ENCODE measurements at regions not wholly inside any gene's neighbourhood (a gene's known extent, or its start where the extent isn't known, plus 50 kb on each side); places are given as distances from the start of the nearest gene placed in this dataset.

GRCh38 chr10:47053081-47053798 lies 142.0 kb downstream of the PTPN20 start:
- Mint-ChIP-seq H3K27ac (no peak overlapping the region), H3K4me1 (ENCODE audit: low read depth) (peaks cover 10% of the 10 kb centered on the region), H3K27me3 (ENCODE audit: low read depth) (no peaks in the 10 kb centered on the region), H3K36me3 (ENCODE audit: low read depth) (no peaks in the 10 kb centered on the region), H3K9me3 (no peaks in the 10 kb centered on the region), H3K4me3 (no peak overlapping the region)
- no peak for DNase-seq (ENCODE audit: low spot score)

DNA sequence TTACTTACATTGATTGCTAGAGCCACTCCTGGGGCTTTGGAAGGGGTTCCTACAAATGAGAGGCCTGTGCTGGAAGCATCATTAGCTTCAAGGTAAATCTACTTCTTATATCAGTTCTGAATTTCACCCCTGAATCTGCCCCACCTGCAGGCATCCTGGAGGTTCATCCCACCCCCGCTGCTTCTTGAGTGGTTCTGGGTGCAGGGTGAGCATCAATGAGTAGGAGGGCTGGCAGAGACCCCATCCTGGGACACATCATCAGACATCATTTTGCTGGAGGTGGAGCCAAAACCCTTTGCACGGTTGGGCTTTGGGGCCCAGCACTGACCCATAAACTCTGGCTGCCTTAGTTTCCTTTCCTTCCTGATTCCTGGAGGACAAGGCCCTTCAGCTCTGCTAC lies 143.7 kb downstream of the PTPN20 start:
- Mint-ChIP-seq H3K4me3 (no peak overlapping the region), H3K36me3 (ENCODE audit: low read depth) (no peaks in the 10 kb centered on the region), H3K27ac (no peak overlapping the region), H3K4me1 (ENCODE audit: low read depth) (peaks cover 6% of the 10 kb centered on the region), H3K9me3 (no peaks in the 10 kb centered on the region), H3K27me3 (ENCODE audit: low read depth) (peaks cover 2% of the 10 kb centered on the region)
- DNase-seq (ENCODE audit: low spot score) = no peak

- no peak overlapping the region for H3K4me3 Mint-ChIP-seq
- peaks cover 2% of the 10 kb centered on the region for H3K27me3 Mint-ChIP-seq (ENCODE audit: low read depth)
- no peaks in the 10 kb centered on the region for H3K9me3 Mint-ChIP-seq
- peaks cover 6% of the 10 kb centered on the region for H3K4me1 Mint-ChIP-seq (ENCODE audit: low read depth)
- no peaks in the 10 kb centered on the region for H3K36me3 Mint-ChIP-seq (ENCODE audit: low read depth)
- DNase-seq (ENCODE audit: low spot score) = no peak
- no peak overlapping the region for H3K27ac Mint-ChIP-seq
These were observed 144.4 kb downstream of the PTPN20 start for GRCh38 chr10:47055386-47056246.

DNA sequence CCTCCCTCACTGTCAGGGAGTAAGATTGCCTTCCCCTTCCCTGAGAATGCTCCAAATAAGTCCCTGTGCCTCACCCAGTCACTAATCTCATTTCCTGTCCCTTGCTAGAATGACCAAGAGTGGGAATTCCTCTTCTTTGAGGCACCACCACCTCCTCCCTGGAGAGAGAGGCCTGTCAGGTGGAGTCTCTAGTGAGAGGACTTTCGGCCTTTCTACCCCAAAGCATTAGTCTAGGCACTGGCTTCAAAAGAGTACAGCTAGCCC lies 145.0 kb downstream of the PTPN20 start:
- H3K4me3 Mint-ChIP-seq = no peak overlapping the region
- no peak overlapping the region for H3K27ac Mint-ChIP-seq
- DNase-seq (ENCODE audit: low spot score) = no peak
- H3K36me3 Mint-ChIP-seq (ENCODE audit: low read depth) = no peaks in the 10 kb centered on the region
- no peaks in the 10 kb centered on the region for H3K9me3 Mint-ChIP-seq
- H3K27me3 Mint-ChIP-seq (ENCODE audit: low read depth) = peaks cover 2% of the 10 kb centered on the region
- H3K4me1 Mint-ChIP-seq (ENCODE audit: low read depth) = peaks cover 6% of the 10 kb centered on the region

DNA sequence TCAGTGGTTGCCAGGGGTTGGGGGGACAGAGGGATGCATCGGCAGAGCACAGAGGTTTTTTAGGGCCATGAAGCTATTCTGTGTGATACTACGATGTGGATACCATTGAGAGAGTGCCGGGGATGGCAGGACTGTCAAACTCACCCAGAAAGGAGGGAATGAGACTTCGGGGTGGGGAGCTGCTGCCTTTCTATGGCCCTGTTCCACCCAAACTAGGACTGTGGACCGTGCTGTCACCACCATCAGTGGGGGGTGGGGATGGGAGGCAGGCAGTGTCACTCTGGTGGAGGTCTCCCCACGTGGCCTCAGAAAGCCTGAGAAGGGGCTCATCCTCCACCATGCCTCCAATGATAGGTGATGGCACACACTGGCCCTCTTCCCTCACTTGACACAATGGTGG lies 146.2 kb downstream of the PTPN20 start:
- H3K36me3 Mint-ChIP-seq (ENCODE audit: low read depth) = no peaks in the 10 kb centered on the region
- H3K27ac Mint-ChIP-seq = no peak overlapping the region
- H3K9me3 Mint-ChIP-seq = no peaks in the 10 kb centered on the region
- DNase-seq (ENCODE audit: low spot score) = no peak
- peaks cover 6% of the 10 kb centered on the region for H3K4me1 Mint-ChIP-seq (ENCODE audit: low read depth)
- no peak overlapping the region for H3K4me3 Mint-ChIP-seq
- H3K27me3 Mint-ChIP-seq (ENCODE audit: low read depth) = peaks cover 2% of the 10 kb centered on the region

GRCh38 chr10:47058032-47058702 lies 146.9 kb downstream of the PTPN20 start:
- Mint-ChIP-seq H3K4me1 (ENCODE audit: low read depth) (peaks cover 6% of the 10 kb centered on the region), H3K9me3 (no peaks in the 10 kb centered on the region), H3K36me3 (ENCODE audit: low read depth) (no peaks in the 10 kb centered on the region), H3K4me3 (no peak overlapping the region), H3K27ac (no peak overlapping the region), H3K27me3 (ENCODE audit: low read depth) (peaks cover 2% of the 10 kb centered on the region)
- no peak for DNase-seq (ENCODE audit: low spot score)

DNA sequence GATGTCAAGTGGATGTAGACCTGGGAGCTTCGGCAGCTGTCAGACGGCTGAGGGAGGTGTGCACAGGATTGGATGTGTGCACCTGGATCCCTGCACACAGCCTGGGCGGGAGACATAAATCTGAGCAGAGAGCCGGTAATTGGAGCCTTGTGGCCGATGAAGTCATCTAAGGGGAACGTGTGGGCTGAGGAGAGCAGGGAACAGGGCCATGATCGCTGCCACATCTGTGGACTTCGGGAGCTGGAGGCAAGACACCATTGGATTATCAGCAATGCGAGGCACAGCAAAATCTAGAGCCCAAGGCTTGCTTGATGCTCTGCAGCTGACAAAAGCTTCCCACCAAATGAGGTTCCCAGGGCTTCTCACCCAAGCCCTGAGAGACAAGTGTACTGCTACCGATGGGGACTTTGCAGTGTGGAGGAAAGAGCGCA lies 147.7 kb downstream of the PTPN20 start:
- no peaks in the 10 kb centered on the region for H3K9me3 Mint-ChIP-seq
- H3K27me3 Mint-ChIP-seq (ENCODE audit: low read depth) = peaks cover 2% of the 10 kb centered on the region
- DNase-seq (ENCODE audit: low spot score) = no peak
- H3K4me1 Mint-ChIP-seq (ENCODE audit: low read depth) = peaks cover 6% of the 10 kb centered on the region
- H3K27ac Mint-ChIP-seq = no peak overlapping the region
- no peak overlapping the region for H3K4me3 Mint-ChIP-seq
- H3K36me3 Mint-ChIP-seq (ENCODE audit: low read depth) = no peaks in the 10 kb centered on the region

DNA sequence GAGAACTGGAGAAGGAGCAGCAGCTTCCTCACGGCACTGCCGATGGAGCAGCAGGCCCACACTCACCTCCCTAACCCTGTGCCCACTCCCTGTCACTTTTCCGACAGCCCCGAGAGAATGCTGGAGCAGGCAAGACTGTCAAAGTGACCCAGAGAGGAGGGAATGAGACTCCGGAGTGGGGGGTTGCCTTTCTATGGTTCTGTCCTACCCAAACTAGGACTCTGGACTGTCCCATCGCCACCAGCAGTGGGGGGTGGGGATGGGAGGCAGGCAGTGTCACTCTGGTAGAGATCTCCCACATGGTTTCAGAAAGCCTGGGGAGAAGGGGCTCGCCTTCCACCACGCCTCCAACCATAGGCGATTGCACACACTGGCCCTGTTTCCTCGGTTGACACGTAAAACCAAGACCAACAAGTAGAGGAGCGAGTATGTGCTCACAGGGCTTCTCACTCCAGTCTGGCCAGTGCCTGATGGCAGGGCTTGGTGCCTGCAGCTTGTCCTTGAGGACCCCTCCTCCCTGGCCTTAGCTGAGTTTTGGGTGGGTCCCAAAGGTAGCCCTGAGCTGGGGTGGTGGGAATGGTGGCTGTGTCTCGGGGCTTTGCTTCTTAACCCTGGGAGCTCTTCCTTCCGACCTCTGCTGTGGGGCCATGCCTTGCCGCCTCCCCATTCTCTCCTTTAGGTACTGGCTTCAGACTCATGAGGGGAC lies 148.5 kb downstream of the PTPN20 start:
- Mint-ChIP-seq H3K36me3 (ENCODE audit: low read depth) (no peaks in the 10 kb centered on the region), H3K27me3 (ENCODE audit: low read depth) (peaks cover 2% of the 10 kb centered on the region), H3K27ac (no peak overlapping the region), H3K9me3 (no peaks in the 10 kb centered on the region), H3K4me3 (no peak overlapping the region), H3K4me1 (ENCODE audit: low read depth) (peaks cover 6% of the 10 kb centered on the region)
- no peak for DNase-seq (ENCODE audit: low spot score)

- peaks cover 6% of the 10 kb centered on the region for H3K4me1 Mint-ChIP-seq (ENCODE audit: low read depth)
- no peaks in the 10 kb centered on the region for H3K36me3 Mint-ChIP-seq (ENCODE audit: low read depth)
- peaks cover 2% of the 10 kb centered on the region for H3K27me3 Mint-ChIP-seq (ENCODE audit: low read depth)
- no peak for DNase-seq (ENCODE audit: low spot score)
- H3K9me3 Mint-ChIP-seq = no peaks in the 10 kb centered on the region
- no peak overlapping the region for H3K4me3 Mint-ChIP-seq
- no peak overlapping the region for H3K27ac Mint-ChIP-seq
These were observed 149.1 kb downstream of the PTPN20 start for GRCh38 chr10:47060356-47060755.

GRCh38 chr10:47060993-47061500 lies 149.8 kb downstream of the PTPN20 start:
- no peaks in the 10 kb centered on the region for H3K9me3 Mint-ChIP-seq
- H3K27ac Mint-ChIP-seq = no peak overlapping the region
- no peak for DNase-seq (ENCODE audit: low spot score)
- H3K27me3 Mint-ChIP-seq (ENCODE audit: low read depth) = peaks cover 2% of the 10 kb centered on the region
- H3K4me1 Mint-ChIP-seq (ENCODE audit: low read depth) = peaks cover 5% of the 10 kb centered on the region
- no peak overlapping the region for H3K4me3 Mint-ChIP-seq
- H3K36me3 Mint-ChIP-seq (ENCODE audit: low read depth) = no peaks in the 10 kb centered on the region

GRCh38 chr10:47061776-47062175 lies 150.5 kb downstream of the PTPN20 start:
- Mint-ChIP-seq H3K27me3 (ENCODE audit: low read depth) (peaks cover 2% of the 10 kb centered on the region), H3K9me3 (no peaks in the 10 kb centered on the region), H3K4me3 (no peak overlapping the region), H3K4me1 (ENCODE audit: low read depth) (no peaks in the 10 kb centered on the region), H3K27ac (no peak overlapping the region), H3K36me3 (ENCODE audit: low read depth) (no peaks in the 10 kb centered on the region)
- DNase-seq (ENCODE audit: low spot score) = no peak

GRCh38 chr10:47062441-47063200 lies 151.4 kb downstream of the PTPN20 start:
- Mint-ChIP-seq H3K4me1 (ENCODE audit: low read depth) (no peaks in the 10 kb centered on the region), H3K36me3 (ENCODE audit: low read depth) (no peaks in the 10 kb centered on the region), H3K4me3 (no peak overlapping the region), H3K27me3 (ENCODE audit: low read depth) (peaks cover 2% of the 10 kb centered on the region), H3K9me3 (no peaks in the 10 kb centered on the region), H3K27ac (no peak overlapping the region)
- DNase-seq (ENCODE audit: low spot score) = no peak

DNA sequence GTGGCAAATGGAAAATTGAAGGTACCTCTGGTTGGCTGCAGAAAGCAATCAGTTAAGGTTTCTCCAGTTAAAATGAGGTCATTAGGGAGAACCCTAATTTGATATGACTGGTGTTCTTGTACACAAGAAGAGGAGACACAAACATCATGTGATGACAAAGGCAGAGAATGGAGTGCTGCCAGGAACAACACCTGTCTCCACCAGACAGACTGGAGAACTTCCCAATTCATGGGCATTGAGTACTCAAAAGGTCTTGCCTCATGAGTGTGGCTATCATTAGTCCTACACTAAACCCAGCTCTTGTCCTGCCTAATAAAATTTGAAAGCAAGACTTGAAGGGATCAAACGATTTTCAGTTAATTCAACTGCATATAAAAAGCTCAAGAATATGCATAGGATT lies 152.6 kb downstream of the PTPN20 start:
- Mint-ChIP-seq H3K27me3 (ENCODE audit: low read depth) (peaks cover under 1% of the 10 kb centered on the region), H3K4me1 (ENCODE audit: low read depth) (no peaks in the 10 kb centered on the region), H3K27ac (no peak overlapping the region), H3K9me3 (no peaks in the 10 kb centered on the region), H3K36me3 (ENCODE audit: low read depth) (no peaks in the 10 kb centered on the region), H3K4me3 (no peak overlapping the region)
- no peak for DNase-seq (ENCODE audit: low spot score)

All from T-helper 2 cell treated with Interferon-gamma antibody and Interleukin-4, amounts not matched to agents 5 μg/mL and 100 μg/mL, for 36 hours (primary cell).